Mesodermal cell (in vitro differentiated cells): ENCODE measurements at regions not wholly inside any gene's neighbourhood (a gene's known extent, or its start where the extent isn't known, plus 50 kb on each side); places are given as distances from the start of the nearest gene placed in this dataset.

Experiments
- H3K27ac ChIP-seq: 2 replicates; pipeline ENCODE4 v1.7.0; 2013; ENCODE audit warnings: mild to moderate bottlenecking, low read depth, low read length, moderate library complexity; ENCODE audit not compliant: severe bottlenecking
- H3K36me3 ChIP-seq: 2 replicates; pipeline ENCODE4 v1.7.1; 2013; ENCODE audit warnings: mild to moderate bottlenecking, low read length, moderate library complexity; ENCODE audit not compliant: control insufficient read depth, insufficient read depth
- H3K4me1 ChIP-seq: one replicate; pipeline ENCODE4 v1.7.1; 2013; ENCODE audit warnings: mild to moderate bottlenecking, low read length; ENCODE audit not compliant: insufficient read depth, control insufficient read depth, poor library complexity, severe bottlenecking
- H3K4me3 ChIP-seq: 2 replicates; pipeline ENCODE4 v1.7.0; 2013; ENCODE audit warnings: low read length, control low read depth, mild to moderate bottlenecking; ENCODE audit not compliant: insufficient read depth, poor library complexity, severe bottlenecking; ENCODE audit errors: extremely low read depth
- H3K9me3 ChIP-seq: 2 replicates; pipeline ENCODE4 v1.7.1; 2013; ENCODE audit warnings: mild to moderate bottlenecking, low read length, moderate library complexity; ENCODE audit not compliant: control insufficient read depth
- WGBS, 2 experiments: methylation state at CpG; one replicate each; pipeline ENCODE4 v1.1.5; 2013; ENCODE audit warnings: missing lambda C conversion rate in 2 of 2; ENCODE audit not compliant: insufficient coverage in 2 of 2; 5-methylcytosine and 5-hydroxymethylcytosine counted together

DNA sequence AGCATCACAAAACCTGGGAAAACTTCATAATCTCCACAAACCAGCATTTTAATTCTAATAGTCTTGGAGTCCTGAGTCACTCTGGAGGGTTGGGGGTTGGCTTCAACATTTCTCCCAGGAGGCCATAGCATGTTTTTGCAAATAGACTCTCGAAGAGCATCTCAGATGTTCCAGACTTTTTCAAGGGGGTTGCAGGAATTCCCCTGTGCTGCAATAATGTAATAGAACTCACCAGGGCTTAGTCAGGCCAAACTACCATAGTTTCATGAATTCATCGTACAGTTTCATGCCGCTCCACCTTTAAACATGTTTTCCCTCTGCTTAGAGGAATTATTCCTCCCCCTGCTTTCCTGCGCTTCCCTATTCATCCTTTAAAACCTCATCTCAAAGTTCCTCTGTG is 499.5 kb upstream of the KLF4 start:
- H3K9me3 ChIP-seq: no peaks in the 10 kb centered on the region
- no peaks in the 10 kb centered on the region for H3K4me1 ChIP-seq
- WGBS, 2 experiments: 68 to 80% methylated on average over 4 of the region's 4 CpGs
- H3K4me3 ChIP-seq: no peak overlapping the region
- H3K36me3 ChIP-seq: no peaks in the 10 kb centered on the region
- no peak overlapping the region for H3K27ac ChIP-seq

GRCh38 chr9:107984956-107985355 is 495.4 kb upstream of the KLF4 start:
- Histone ChIP-seq H3K4me3 (no peak overlapping the region), H3K4me1 (no peaks in the 10 kb centered on the region), H3K9me3 (no peaks in the 10 kb centered on the region), H3K36me3 (no peaks in the 10 kb centered on the region), H3K27ac (no peak overlapping the region)
- WGBS, 2 experiments: 40% methylated on average over 1 of the region's 2 CpGs; no CpG with 5 or more reads in 1 of the 2 experiments

DNA sequence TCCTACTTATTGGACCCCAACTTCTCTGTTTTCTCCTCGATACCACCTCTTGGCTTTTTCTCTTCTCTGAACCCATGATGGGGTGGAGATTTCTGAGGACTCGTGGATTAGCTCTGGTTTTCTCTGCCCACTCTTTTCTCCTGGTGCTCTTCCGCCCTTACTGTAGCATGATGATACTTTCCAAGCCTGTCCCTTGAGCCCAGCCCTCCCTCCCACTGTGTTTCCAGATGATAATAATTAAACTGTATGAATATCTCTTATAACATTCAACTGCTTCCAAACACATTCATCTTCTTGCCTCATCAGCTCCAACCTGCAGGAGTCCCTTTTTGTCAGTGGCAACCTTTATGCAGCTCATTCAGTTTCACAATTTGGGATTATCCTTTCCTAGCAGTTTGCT is 494.2 kb upstream of the KLF4 start:
- no peaks in the 10 kb centered on the region for H3K4me1 ChIP-seq
- no CpG with 5 or more reads among the region's 3 CpGs for WGBS, 2 experiments
- H3K9me3 ChIP-seq: no peaks in the 10 kb centered on the region
- H3K27ac ChIP-seq: no peak overlapping the region
- no peak overlapping the region for H3K4me3 ChIP-seq
- H3K36me3 ChIP-seq: no peaks in the 10 kb centered on the region

- Histone ChIP-seq H3K9me3 (no peaks in the 10 kb centered on the region), H3K4me3 (no peak overlapping the region), H3K4me1 (no peaks in the 10 kb centered on the region), H3K27ac (no peak overlapping the region), H3K36me3 (no peaks in the 10 kb centered on the region)
- WGBS, 2 experiments: no CpG with 5 or more reads among the region's 3 CpGs
Observed at GRCh38 chr9:107983181-107983603, 493.6 kb upstream of the KLF4 start.

DNA sequence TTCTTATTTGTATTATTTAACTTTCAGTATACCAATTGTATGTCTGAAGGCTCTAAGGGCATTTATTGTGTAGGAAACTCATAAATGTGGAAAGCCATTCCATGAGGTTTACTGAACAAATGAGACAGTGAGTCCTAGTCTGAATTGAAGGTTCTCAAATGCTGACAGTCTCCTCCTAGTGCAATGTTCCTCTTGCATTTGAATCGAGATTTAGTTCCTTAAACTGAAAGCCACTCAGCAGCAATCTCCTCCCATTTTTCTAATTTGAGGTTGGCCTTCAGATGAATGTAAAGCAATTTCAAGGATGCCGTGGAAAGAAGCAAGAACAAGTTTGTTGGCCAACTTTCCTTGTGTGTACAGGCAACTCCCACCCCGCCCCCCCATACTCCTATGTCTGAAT is 493.2 kb upstream of the KLF4 start:
- Histone ChIP-seq H3K36me3 (no peaks in the 10 kb centered on the region), H3K4me3 (no peak overlapping the region), H3K9me3 (no peaks in the 10 kb centered on the region), H3K27ac (no peak overlapping the region), H3K4me1 (no peaks in the 10 kb centered on the region)
- WGBS, 2 experiments: 80 to 82% methylated on average over 1 of the region's 3 CpGs

GRCh38 chr9:107982001-107982400 is 492.4 kb upstream of the KLF4 start:
- Histone ChIP-seq H3K9me3 (no peaks in the 10 kb centered on the region), H3K4me3 (no peak overlapping the region), H3K36me3 (no peaks in the 10 kb centered on the region), H3K27ac (no peak overlapping the region), H3K4me1 (no peaks in the 10 kb centered on the region)
- WGBS, 2 experiments: 67% methylated on average over 1 of the region's 1 CpG; no CpG with 5 or more reads in 1 of the 2 experiments

DNA sequence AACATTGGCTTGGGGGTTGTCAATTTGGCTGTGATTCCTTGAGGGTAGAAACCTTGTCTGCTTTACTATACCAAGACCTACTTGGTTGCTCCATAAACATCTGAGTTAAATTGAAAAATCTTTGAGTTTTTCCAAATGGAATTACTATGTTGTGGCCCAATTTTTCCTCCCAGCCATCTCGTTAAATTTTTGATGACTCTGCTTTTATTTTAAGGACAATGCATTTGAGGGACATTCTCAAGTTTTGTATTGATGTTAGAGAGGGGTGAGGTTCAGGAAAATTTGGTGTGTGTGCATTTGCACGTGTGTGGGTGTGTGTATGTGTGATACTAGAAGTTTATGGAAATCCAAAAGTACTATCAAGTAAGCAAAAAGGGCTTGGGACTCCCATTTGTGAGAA is 491.4 kb upstream of the KLF4 start:
- Histone ChIP-seq H3K27ac (no peak overlapping the region), H3K4me1 (no peaks in the 10 kb centered on the region), H3K9me3 (no peaks in the 10 kb centered on the region), H3K4me3 (no peak overlapping the region), H3K36me3 (no peaks in the 10 kb centered on the region)
- WGBS, 2 experiments: 75 to 80% methylated on average over 2 of the region's 2 CpGs

GRCh38 chr9:107976767-107977166 is 487.2 kb upstream of the KLF4 start:
- H3K4me1 ChIP-seq: no peaks in the 10 kb centered on the region
- H3K4me3 ChIP-seq: no peak overlapping the region
- WGBS, 2 experiments: no CpG with 5 or more reads among the region's 1 CpG
- H3K27ac ChIP-seq: no peak overlapping the region
- H3K9me3 ChIP-seq: no peaks in the 10 kb centered on the region
- no peaks in the 10 kb centered on the region for H3K36me3 ChIP-seq

DNA sequence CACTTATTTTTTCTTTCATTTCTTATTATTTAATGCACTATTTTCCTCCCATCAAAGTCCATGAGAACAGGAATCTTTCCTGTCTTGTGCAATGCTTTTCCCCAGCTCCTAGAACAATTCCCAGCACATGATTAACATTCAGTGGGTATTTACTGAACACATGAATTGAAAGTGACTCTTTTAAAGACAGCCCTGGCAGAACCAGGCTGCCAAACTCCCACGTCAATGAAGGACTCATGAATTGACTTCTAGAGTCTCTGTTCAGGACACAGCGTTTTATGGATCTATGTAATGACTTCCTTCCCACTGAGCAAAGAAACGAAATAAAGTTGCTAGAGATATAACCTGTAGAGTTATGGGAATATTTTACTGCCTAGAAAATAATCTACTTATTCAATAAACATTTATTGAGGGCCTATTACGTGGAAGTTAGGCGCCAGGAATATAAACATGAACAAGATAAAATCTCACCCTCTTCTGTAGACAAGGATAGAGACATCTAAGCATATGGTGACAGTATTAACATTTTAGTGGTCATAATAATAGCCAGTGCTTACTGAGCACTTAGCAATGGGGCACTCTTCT is 485.9 kb upstream of the KLF4 start:
- Histone ChIP-seq H3K4me1 (no peaks in the 10 kb centered on the region), H3K4me3 (no peak overlapping the region), H3K36me3 (no peaks in the 10 kb centered on the region), H3K27ac (no peak overlapping the region), H3K9me3 (no peaks in the 10 kb centered on the region)
- WGBS, 2 experiments: 89 to 90% methylated on average over 1 of the region's 5 CpGs

- H3K4me1 ChIP-seq: no peaks in the 10 kb centered on the region
- no peaks in the 10 kb centered on the region for H3K9me3 ChIP-seq
- H3K4me3 ChIP-seq: no peak overlapping the region
- no peak overlapping the region for H3K27ac ChIP-seq
- H3K36me3 ChIP-seq: no peaks in the 10 kb centered on the region
- WGBS, 2 experiments: no CpG with 5 or more reads among the region's 1 CpG
Observed at GRCh38 chr9:107973451-107973850, 483.9 kb upstream of the KLF4 start.

DNA sequence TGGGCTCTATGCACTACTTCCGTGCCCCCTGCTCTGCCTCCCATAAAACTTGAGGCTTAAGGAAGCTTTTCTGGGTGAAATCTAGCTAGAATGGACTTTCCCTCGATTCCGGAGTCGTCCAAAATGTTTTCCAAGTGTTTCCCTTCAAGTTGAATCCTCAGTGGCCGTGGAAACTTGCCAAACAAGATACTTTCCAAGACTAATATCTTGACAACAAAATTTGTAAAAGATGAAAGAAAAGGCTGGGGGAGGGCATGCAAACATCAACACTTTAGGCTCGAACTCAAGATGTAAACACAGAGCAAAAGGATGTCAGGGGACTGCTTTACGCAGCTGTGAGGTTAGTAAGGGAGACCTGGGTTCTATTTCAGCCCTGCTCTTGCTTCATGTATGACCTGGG is 482.8 kb upstream of the KLF4 start:
- Histone ChIP-seq H3K27ac (no peak overlapping the region), H3K9me3 (no peaks in the 10 kb centered on the region)
- 45 to 68% methylated on average over 2 to 5 of the region's 7 CpGs for WGBS, 2 experiments

More for the DNA sequence above, 482.8 kb upstream of the KLF4 start:
- Histone ChIP-seq H3K4me1 (no peaks in the 10 kb centered on the region), H3K36me3 (no peaks in the 10 kb centered on the region), H3K4me3 (no peak overlapping the region)
